DOHH2 (cell line): ENCODE measurements at regions not wholly inside any gene's neighbourhood (a gene's known extent, or its start where the extent isn't known, plus 50 kb on each side); places are given as distances from the start of the nearest gene placed in this dataset.

ENCODE experiments used
- H3F3A ChIP-seq: fragments of 200-600 bp; sonication (generic), shearing (Covaris generic); 2 replicates; pipeline ENCODE4 v1.6.0; 2016; ENCODE audit warnings: antibody characterized with exemption, mild to moderate bottlenecking; ENCODE audit not compliant: control insufficient read depth, insufficient read depth
- H3K27ac ChIP-seq: fragments of 200-600 bp; sonication (generic); 2 replicates; pipeline ENCODE4 v1.5.1; 2014; ENCODE audit warnings: low read depth, mild to moderate bottlenecking, low read length, moderate library complexity
- H3K27me3 ChIP-seq: fragments of 200-600 bp; sonication (generic); 2 replicates; pipeline ENCODE4 v1.6.1; 2014; ENCODE audit warnings: mild to moderate bottlenecking, low read length, mixed read lengths; ENCODE audit not compliant: control insufficient read depth
- H3K36me3 ChIP-seq: fragments of 200-600 bp; sonication (generic); 2 replicates; pipeline ENCODE4 v1.6.1; 2014; ENCODE audit warnings: mild to moderate bottlenecking, low read length, moderate library complexity, mixed read lengths; ENCODE audit not compliant: control insufficient read depth
- H3K4me1 ChIP-seq: fragments of 200-600 bp; sonication (generic); 2 replicates; pipeline ENCODE4 v1.6.1; 2014; ENCODE audit warnings: mild to moderate bottlenecking, low read length, mixed read lengths; ENCODE audit not compliant: control insufficient read depth
- H3K4me2 ChIP-seq: fragments of 200-600 bp; sonication (generic); 2 replicates; pipeline ENCODE4 v1.6.0; 2014; ENCODE audit warnings: mild to moderate bottlenecking, low read length, moderate library complexity
- H3K4me3 ChIP-seq: fragments of 200-600 bp; sonication (generic); 2 replicates; pipeline ENCODE4 v1.5.1; 2014; ENCODE audit warnings: mild to moderate bottlenecking, low read length, mixed read lengths
- H3K79me2 ChIP-seq: fragments of 200-600 bp; sonication (generic); 2 replicates; pipeline ENCODE4 v1.6.1; 2014; ENCODE audit warnings: mild to moderate bottlenecking, low read length, mixed read lengths; ENCODE audit not compliant: control insufficient read depth
- H3K9me2 ChIP-seq: fragments of 200-600 bp; sonication (generic); replicated peaks from 2 replicates; pipeline ENCODE4 v1.6.1; 2014; ENCODE audit warnings: mild to moderate bottlenecking, low read length, mixed read lengths; ENCODE audit not compliant: control insufficient read depth
- H3K9me3 ChIP-seq: fragments of 200-600 bp; sonication (generic); 2 replicates; pipeline ENCODE4 v1.6.1; 2014; ENCODE audit warnings: antibody characterized with exemption, low read length, mixed read lengths; ENCODE audit not compliant: control insufficient read depth, insufficient read depth
- H4K20me1 ChIP-seq: fragments of 200-600 bp; sonication (generic); 2 replicates; pipeline ENCODE4 v1.6.0; 2014; ENCODE audit warnings: low read depth, mild to moderate bottlenecking, antibody characterized with exemption, low read length, moderate library complexity; ENCODE audit not compliant: control insufficient read depth, insufficient read depth
- CTCF ChIP-seq: fragments of 200-600 bp; sonication (generic); IDR thresholded peaks from one replicate; pipeline ENCODE4 v1.5.1; 2014; ENCODE audit warnings: antibody characterized with exemption, mild to moderate bottlenecking, low read depth, low read length; ENCODE audit not compliant: poor library complexity, severe bottlenecking
- EZH2phosphoT487 ChIP-seq: fragments of 200-600 bp; sonication (generic); IDR thresholded peaks from 2 replicates; pipeline ENCODE4 v1.6.1; 2017; ENCODE audit warnings: borderline replicate concordance, mild to moderate bottlenecking, antibody characterized with exemption, low read length, moderate library complexity, mixed read lengths

- H3K9me3 ChIP-seq = no peaks in the 10 kb centered on the region
- H3K79me2 ChIP-seq = no peaks in the 10 kb centered on the region
- no peaks in the 10 kb centered on the region for H3K4me1 ChIP-seq
- H3K4me3 ChIP-seq = no peak overlapping the region
- TF ChIP-seq EZH2phosphoT487 (no peak), CTCF (no peak)
- no peaks in the 10 kb centered on the region for H3K9me2 ChIP-seq
- no peaks in the 10 kb centered on the region for H3F3A ChIP-seq
- no peak overlapping the region for H3K4me2 ChIP-seq
- H4K20me1 ChIP-seq = no peaks in the 10 kb centered on the region
- no peak overlapping the region for H3K27ac ChIP-seq
- H3K27me3 ChIP-seq = no peaks in the 10 kb centered on the region
- no peaks in the 10 kb centered on the region for H3K36me3 ChIP-seq
These were observed 298.1 kb upstream of the NECTIN3 start for GRCh38 chr3:110773413-110773954.

- Histone ChIP-seq H3K36me3 (no peaks in the 10 kb centered on the region), H4K20me1 (no peaks in the 10 kb centered on the region), H3K4me2 (no peak overlapping the region), H3K9me2 (no peaks in the 10 kb centered on the region), H3F3A (no peaks in the 10 kb centered on the region), H3K9me3 (no peaks in the 10 kb centered on the region), H3K4me3 (no peak overlapping the region), H3K79me2 (no peaks in the 10 kb centered on the region), H3K27ac (no peak overlapping the region), H3K27me3 (no peaks in the 10 kb centered on the region), H3K4me1 (no peaks in the 10 kb centered on the region)
- TF ChIP-seq CTCF (no peak), EZH2phosphoT487 (no peak)
These were observed 296.9 kb upstream of the NECTIN3 start for GRCh38 chr3:110774496-110775265.

- H3K36me3 ChIP-seq = no peaks in the 10 kb centered on the region
- no peaks in the 10 kb centered on the region for H3K9me3 ChIP-seq
- H3K9me2 ChIP-seq = no peaks in the 10 kb centered on the region; the same call in 1 of the 2 replicates
- H3K4me3 ChIP-seq = no peak overlapping the region
- H4K20me1 ChIP-seq = no peaks in the 10 kb centered on the region
- no peak overlapping the region for H3K4me2 ChIP-seq
- H3K79me2 ChIP-seq = no peaks in the 10 kb centered on the region
- no peaks in the 10 kb centered on the region for H3K4me1 ChIP-seq
- H3K27me3 ChIP-seq = no peaks in the 10 kb centered on the region
- H3K27ac ChIP-seq = no peak overlapping the region
- H3F3A ChIP-seq = no peaks in the 10 kb centered on the region
- TF ChIP-seq CTCF (no peak), EZH2phosphoT487 (no peak)
These were observed 292.0 kb upstream of the NECTIN3 start for GRCh38 chr3:110779581-110779980.
